Spleen (tissue), 7 donors: ENCODE measurements at regions not wholly inside any gene's neighbourhood (a gene's known extent, or its start where the extent isn't known, plus 50 kb on each side); places are given as distances from the start of the nearest gene placed in this dataset.

Source experiments
- POLR2A ChIP-seq, 3 donors: fragments of 450-650 bp; IDR thresholded peaks; one replicate each; pipeline ENCODE4 v1.5.1; 2017; ENCODE audit warnings: antibody characterized with exemption in 3 of 3, mild to moderate bottlenecking in 1 of 3
- POLR2AphosphoS5 ChIP-seq, 3 donors: sonication (generic); formaldehyde crosslinking; IDR thresholded peaks; one replicate each; pipeline ENCODE4 v1.5.1; 2017; ENCODE audit warnings: antibody characterized with exemption in 3 of 3
- TF ChIP-seq, protein P1 (sequence below), 11 experiments: fragments of 200-600 bp in 7 of 11; fragments of 450-650 bp in 4 of 11; sonication (generic) in 4 of 11; IDR thresholded peaks in 8 of 11; conservative IDR thresholded peaks in 3 of 11; 1 replicate in 7 of 11; 2 replicates in 4 of 11; pipeline versions ENCODE4 v1.4.0 to v1.8.0; 2016 to 2021; ENCODE audit warnings: antibody characterized with exemption in 11 of 11, inconsistent platforms in 4 of 11, mild to moderate bottlenecking in 1 of 11
- donor health status: DM: no; HTN: no; CAD: no; lungs with moderate emphysema.
- donor health status: DM: no; HTN: no; CAD: no.
- donor health status: DM: no; HTN: no; CAD: no.

DNA sequence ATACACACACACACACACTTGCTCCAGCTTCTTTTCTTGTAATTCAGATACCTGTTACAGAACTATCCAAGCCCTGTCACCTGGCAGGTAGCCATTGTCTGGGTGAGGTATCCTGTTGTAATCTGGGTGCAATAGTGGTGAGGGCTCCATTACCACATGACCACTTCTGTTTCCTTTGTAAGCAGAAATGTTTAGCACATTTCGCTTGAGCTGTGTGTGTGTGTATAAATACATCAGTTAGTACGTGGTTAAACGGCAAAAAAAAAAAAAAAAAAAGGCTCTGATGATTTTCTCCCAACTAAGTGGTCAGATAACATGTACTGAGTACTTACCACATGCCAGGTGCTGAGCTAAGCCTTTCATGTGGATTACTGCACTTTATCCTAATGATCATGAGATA lies 129.3 kb upstream of the SSTR1 start:
- TF ChIP-seq, protein P1, sequence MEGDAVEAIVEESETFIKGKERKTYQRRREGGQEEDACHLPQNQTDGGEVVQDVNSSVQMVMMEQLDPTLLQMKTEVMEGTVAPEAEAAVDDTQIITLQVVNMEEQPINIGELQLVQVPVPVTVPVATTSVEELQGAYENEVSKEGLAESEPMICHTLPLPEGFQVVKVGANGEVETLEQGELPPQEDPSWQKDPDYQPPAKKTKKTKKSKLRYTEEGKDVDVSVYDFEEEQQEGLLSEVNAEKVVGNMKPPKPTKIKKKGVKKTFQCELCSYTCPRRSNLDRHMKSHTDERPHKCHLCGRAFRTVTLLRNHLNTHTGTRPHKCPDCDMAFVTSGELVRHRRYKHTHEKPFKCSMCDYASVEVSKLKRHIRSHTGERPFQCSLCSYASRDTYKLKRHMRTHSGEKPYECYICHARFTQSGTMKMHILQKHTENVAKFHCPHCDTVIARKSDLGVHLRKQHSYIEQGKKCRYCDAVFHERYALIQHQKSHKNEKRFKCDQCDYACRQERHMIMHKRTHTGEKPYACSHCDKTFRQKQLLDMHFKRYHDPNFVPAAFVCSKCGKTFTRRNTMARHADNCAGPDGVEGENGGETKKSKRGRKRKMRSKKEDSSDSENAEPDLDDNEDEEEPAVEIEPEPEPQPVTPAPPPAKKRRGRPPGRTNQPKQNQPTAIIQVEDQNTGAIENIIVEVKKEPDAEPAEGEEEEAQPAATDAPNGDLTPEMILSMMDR (IDR thresholded peaks at IDR 0.05 in 8 of 11, conservative IDR thresholded peaks at IDR 0.05 in 3 of 11) = no peak
- TF ChIP-seq POLR2A (IDR thresholded peaks at IDR 0.05) (no peak), POLR2AphosphoS5 (IDR thresholded peaks at IDR 0.05) (peak in 1 of 3 donors; percentile 45)
